Activated T-cell treated with anti-CD3 and anti-CD28 coated beads, Interleukin-2, amount 50 U/mL, for 1 hour (primary cell): ENCODE measurements at regions not wholly inside any gene's neighbourhood (a gene's known extent, or its start where the extent isn't known, plus 50 kb on each side); places are given as distances from the start of the nearest gene placed in this dataset.
"Not testable (repeated sequence)": the region's sequence is repeated elsewhere in the genome, so short reads cannot be mapped to it uniquely, and the experiment has no call there.

Experiments
- DNase-seq: peaks from one replicate; pipeline ENCODE4 v3.0.0-alpha.2; 2020

- DNase-seq: no peak
Observed at GRCh38 chr6:4367643-4368042, 232.3 kb upstream of the ECI2 start.

- no peak for DNase-seq
Observed at GRCh38 chr6:4366635-4367395, 231.4 kb upstream of the ECI2 start.

GRCh38 chr6:4365686-4366085 is 230.3 kb upstream of the ECI2 start:
- DNase-seq: no peak

DNA sequence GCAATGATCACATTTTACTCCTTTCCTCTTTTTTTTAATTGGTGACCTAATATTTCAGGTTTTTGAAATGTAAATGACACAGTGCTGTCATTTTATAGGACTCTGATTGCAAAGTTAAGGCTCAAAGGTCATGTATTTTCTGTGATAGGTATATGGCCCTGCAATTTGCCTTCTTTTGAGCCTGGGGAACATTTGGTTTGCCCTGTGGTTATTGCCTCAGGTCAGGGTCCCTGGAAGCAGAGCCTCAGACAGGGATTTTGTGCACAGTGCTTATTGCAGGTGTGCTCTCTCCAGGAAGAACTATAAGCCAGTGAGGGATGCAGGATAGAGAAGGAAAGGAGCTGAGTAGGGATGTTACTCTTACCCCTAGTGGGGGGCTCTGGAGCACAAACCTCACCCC is 229.3 kb upstream of the ECI2 start:
- DNase-seq: no peak

DNA sequence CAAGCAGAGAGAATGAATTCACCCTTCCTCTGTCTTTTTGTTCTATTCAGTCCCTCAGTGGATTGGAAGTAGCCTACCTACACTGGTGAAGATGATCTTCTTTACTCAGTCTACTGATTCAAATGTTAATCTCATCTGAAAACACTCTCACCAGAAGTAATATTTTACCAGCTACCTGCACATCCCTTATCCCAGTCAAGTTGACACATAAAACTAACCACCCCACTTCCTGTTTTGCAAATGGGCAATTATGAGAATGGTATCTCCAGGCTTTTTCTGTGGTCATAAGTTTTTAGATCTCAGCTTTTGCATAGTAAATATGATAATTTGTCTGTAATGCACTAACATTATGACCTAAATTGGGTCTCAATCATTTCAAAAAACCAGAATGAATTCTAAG is 228.8 kb upstream of the ECI2 start:
- no peak for DNase-seq

DNA sequence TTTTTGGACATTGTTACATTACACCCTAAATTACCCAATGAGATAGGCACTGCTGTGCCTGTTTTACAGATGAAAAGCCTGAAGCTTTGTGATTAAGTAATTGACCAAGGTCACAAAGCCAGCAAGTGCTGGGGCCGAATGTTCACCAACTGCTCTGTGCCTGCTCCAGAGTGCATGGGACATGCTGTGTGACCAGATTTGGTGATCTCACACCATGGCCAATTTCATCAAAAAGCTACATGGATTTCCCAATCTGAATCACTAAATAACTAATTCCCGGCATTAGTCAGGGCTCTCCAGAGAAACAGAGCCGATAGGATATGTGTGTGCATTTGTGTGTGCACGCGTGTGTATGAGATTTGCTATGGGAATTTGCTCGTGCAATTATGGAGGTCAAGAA is 228.3 kb upstream of the ECI2 start:
- DNase-seq: no peak

- no peak for DNase-seq
Observed at GRCh38 chr6:4362326-4362725, 227.0 kb upstream of the ECI2 start.

DNA sequence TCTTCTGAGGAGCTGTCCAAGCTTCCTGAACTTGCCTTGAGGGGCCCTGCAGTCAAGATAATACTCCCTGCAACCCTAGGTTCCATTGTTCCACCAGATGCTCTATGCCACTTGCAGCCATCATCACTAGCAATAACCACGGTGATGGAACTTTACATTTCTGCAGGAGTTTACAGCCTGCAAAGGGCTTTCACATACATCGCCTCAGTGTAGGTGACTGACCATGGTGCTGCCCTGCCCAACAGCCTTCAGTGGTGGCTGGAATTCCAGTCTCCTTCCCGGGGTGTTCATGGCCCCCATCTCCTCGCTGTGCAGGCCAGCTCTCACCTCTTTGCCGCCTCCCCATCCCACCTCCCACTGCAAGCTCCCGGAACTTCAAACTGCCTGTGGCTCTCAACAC is 225.5 kb upstream of the ECI2 start:
- no peak for DNase-seq

- no peak for DNase-seq
Observed at GRCh38 chr6:4359108-4359730, 223.8 kb upstream of the ECI2 start.

- no peak for DNase-seq
Observed at GRCh38 chr6:4358414-4359107, 223.2 kb upstream of the ECI2 start.

DNA sequence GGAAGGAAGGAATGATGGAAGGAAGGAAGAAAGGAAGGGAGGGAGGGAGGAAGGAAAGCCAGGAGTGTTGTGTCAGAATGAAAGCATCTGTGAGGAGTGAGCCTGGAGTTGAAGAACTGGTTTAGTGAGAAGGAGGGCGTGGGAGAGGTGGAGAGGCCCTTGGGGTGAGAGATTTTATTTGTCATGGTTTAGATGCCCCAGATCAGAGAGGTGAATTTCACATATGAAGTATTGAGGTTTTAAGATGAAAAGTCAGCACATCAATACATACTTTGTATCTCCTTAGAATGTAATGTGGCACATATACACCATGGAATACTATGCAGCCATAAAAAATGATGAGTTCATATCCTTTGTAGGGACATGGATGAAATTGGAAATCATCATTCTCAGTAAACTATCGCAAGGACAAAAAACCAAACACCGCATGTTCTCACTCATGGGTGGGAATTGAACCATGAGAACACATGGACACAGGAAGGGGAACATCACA is 222.3 kb upstream of the ECI2 start:
- DNase-seq: not testable (repeated sequence)

- DNase-seq: no peak
Observed at GRCh38 chr6:4356899-4357659, 221.7 kb upstream of the ECI2 start.

DNA sequence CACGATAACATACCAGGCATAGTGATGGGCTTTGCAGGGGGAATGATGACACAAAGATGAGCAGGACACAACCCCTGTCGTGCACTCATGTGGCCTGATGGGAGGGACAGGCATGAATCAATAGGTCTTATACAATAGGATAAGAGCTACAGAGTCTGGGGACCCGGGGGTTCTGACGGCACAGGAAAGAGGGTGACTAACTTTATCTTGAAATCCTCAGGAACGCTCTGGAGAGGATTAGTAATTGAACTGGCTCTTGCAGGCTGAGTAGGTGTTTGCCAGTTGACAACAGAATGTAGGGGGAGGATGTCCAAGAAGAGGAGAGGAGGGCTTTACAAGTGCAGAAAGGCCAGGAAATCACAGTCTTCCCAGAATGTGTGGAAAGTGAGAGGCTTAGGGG is 219.9 kb upstream of the ECI2 start:
- DNase-seq: no peak

DNA sequence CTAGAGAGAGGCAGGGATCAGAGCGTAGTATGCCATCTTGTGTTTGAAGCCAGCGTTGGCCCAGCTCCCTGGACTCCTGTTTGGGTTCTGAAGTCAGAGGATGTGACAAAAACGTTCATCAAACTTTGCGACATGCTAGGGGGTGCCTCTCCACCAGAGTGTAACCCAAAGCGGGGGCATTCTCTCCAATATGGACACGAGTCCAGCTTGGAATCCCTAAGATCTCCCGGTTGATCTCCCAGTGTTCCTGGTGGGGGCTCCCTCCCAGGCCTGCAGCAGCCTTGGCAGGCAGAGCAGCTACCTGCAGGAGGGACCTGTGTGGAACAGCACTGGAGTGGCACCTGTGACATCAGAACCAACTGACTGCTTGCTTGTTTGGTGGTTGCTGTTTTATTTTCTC is 218.8 kb upstream of the ECI2 start:
- DNase-seq: no peak

GRCh38 chr6:4352731-4353130 is 217.4 kb upstream of the ECI2 start:
- no peak for DNase-seq

DNA sequence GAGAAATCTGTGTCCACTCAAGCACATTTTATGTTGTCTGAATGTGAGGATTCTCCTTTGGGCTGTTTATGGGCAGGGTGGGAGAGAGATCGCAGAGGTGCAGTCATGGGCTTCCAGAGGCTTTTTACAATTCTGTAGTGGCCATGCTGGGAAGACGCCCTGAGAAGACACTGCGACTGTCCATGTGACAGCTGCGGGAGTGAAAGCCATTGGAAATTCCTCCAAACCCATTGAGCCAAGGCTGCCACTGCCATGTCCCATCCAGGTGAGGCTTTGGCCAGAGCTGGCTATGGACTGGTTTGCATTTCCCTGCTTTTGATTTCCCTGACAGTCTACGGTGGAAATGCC is 216.9 kb upstream of the ECI2 start:
- no peak for DNase-seq

DNA sequence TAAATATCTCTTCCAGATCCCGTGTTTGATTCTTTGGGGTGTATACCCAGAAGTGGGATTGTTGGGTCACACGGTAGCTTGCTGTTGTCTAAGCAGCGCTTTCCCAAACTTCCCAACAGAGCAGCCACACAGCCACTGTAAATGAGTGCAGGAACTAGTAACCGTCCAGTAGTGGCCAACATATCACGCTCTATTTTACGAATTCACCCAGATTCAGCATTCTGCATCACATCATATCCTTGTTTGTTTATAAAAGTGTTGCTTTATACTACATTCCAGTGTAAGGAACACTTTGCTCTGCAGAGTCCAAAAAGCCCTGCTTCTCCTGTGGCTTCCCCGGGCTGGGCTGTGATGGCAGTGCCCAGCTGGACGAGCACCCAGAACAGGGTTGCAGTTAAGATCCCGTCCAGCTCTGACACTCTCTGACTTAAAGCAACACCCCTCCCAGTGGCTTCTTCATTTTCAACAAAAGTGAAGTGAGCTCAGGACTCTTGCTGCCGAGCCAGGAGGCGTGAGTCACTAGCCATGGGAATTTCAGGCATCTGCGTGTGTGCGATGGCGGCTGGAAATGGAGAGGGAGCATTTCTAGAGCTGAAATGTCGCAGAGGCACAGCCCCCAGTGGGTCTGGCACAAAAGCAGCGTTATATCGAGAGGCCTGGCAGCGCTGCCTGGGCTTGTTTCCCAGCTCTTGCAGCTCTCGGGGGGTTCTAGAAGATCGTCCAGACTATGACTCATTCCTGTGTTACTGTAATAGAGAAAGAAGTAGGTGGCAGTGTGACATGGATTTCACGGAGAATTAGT is 216.3 kb upstream of the ECI2 start:
- DNase-seq: no peak

DNA sequence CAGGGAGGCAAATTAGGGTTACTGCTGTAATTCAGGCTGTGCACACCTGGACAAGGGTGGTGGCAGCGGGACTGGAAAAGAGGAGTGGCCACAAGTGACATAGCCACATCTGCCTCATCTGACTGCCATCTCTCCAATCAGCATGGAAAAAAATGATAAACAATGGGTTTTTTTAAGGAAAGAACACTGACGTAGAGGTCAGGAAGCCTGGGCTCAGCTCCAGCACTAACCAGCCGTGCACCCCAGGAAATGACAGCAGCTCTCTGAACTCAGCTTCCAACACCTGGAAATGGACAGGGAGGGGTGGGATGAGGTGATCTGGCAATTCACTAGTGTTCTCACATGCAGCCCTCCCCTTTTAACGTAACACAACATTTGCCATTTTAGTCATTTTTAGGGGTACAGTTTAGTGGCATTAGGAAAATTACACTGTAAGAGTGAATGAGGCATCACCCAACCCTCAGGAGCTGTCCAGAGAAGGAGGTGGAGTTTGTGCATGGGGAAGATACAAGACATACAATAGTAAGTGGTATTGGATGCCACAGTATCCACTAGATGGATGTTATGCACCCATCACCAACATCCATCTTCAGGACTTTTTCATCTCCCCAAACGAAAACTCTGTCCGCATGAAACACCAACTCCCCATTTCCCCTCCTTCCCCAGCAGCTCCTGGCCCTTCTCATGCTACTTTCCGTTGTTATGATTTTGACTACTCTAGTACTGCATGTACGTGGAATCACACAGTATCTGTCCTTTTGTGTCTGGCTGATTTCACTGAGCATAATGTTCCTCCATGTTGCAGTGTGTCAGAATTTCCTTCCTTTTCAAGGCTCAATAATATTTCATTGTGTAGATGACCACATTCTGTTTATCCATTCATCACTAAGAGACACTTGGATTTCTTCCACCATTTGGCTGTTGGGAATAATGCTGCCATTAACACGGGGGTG is 215.5 kb upstream of the ECI2 start:
- DNase-seq: no peak

DNA sequence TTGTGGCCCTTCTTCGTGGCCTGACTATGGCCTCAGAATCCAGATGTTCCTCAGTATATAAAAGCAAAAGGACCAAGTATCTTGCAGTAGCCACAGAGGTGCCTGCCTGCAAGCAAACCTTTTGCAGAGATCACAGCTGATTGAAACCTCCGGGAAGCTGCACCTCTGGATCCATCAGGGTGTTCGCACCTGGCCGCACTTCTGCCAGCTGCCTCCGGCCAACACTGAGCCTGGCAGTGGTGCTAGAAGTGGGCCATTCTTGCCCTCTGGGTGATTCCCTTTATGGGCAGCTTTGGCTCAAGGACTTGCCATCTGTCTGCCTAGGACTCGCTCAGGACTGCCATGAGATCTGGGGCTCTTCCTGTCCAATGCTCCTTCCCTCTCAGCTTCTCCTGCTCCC is 214.6 kb upstream of the ECI2 start:
- no peak for DNase-seq

DNA sequence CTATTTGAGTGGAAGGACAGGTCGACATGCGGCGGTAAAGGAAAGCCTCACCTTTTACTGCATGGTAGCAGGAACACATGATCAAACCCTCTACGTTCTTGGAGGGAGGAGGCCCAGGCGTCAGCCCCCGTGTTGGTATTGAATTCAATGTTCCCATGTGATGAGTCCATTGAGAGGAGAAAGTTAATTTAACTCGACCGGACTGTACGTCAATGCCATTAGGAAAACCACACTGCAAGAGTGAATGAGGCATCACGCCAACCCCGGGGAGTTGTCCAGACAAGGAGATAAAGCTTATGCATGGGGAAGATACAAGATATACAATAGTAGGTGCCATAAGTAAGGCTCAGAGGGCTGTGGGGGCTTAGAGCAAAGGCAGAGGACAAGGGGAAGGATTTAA is 213.9 kb upstream of the ECI2 start:
- no peak for DNase-seq

DNA sequence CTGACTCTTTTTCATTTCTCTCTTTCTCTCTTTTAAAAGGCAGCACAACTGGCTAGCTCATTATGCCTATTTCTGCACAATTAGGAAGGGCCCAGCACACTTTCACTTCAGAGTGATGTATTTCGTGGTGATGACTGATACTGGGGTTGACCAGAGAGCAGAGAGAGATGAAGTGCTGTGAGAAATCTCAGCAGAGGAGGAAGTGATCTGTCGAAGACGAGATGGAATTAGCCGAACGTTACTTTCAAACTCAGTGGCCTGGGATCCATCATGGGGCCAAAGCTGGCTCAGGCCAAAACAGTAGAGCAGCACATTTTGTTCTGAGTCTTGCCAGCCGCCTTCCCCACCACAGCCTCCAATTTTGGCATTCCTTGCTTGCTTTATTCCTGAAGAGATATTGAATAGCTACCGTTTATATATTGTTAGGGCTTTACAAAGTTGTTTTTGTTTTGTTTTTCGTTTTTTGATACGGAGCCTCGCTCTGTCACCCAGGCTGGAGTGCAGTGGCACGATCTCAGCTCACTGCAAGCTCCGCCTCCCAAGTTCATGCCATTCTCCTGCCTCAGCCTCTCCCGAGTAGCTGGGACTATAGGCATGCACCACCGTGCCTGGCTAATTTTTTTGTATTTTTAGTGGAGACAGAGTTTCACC is 213.2 kb upstream of the ECI2 start:
- DNase-seq: no peak
